HCT116 (cell line): ENCODE measurements at regions not wholly inside any gene's neighbourhood (a gene's known extent, or its start where the extent isn't known, plus 50 kb on each side); places are given as distances from the start of the nearest gene placed in this dataset.

Experiments used
- ATAC-seq: fragments of 200-7000 bp; cut with Tn5 transposase; 2 replicates; pipeline ENCODE4 v1.9.1; 2020; ENCODE audit warnings: mild to moderate bottlenecking, moderate library complexity
- BruUV-seq: library from RNA; stranded (reverse); fragments of 400-500 nt; replicated peaks from 2 replicates; lab custom pipeline; 2021; lab: Mats Ljungman, UMichigan
- CTCF ChIA-PET: fragments of 300-600 bp; sonication (Branson Sonifier 250); formaldehyde crosslinking; loops from one replicate; lab custom pipeline; 2021; ENCODE audit warnings: antibody characterized with exemption; lab: Charles Lee
- POLR2A ChIA-PET: fragments of 300-600, 350-600 bp; sonication (Branson Sonifier 250); formaldehyde crosslinking; loops from one replicate; lab custom pipeline; 2021; ENCODE audit warnings: antibody characterized with exemption; lab: Charles Lee
- RAD21 ChIA-PET, 2 experiments: fragments of 300-600 bp; sonication (Branson Sonifier 250); formaldehyde crosslinking; loops; one replicate each; lab custom pipeline; 2023; ENCODE audit warnings: low total read pairs in 2 of 2; ENCODE audit not compliant: uncharacterized antibody in 2 of 2, unreplicated experiment in 2 of 2, low non-redundant PET in 1 of 2; lab: Charles Lee
- DNase-seq: peaks from one replicate; pipeline ENCODE4 v3.0.0-alpha.2; 2010; ENCODE audit warnings: low read depth, low spot score
- H2AFZ ChIP-seq: fragments of 200-600 bp; shearing (Covaris generic), sonication (generic); 2 replicates; pipeline ENCODE4 v1.6.1; 2017; ENCODE audit warnings: low read depth, mixed run types, mixed read lengths, antibody characterized with exemption, low read length; ENCODE audit not compliant: poor library complexity, severe bottlenecking
- H3K27ac ChIP-seq: 2 replicates; pipeline ENCODE4 v1.5.1; 2012; ENCODE audit warnings: low read depth, low read length
- H3K27me3 ChIP-seq: fragments of 200-600 bp; sonication (generic); 2 replicates; pipeline ENCODE4 v1.6.1; 2016; ENCODE audit warnings: mixed run types, low read length, mixed read lengths; ENCODE audit not compliant: insufficient read depth
- H3K36me3 ChIP-seq, 2 experiments: fragments of 200-500 bp in 1 of 2; fragments of 200-600 bp in 1 of 2; sonication (Bioruptor generic) in 1 of 2; sonication (generic) in 1 of 2; 2 replicates each; pipeline versions ENCODE4 v1.5.1 to v1.6.1; 2014 to 2016; ENCODE audit warnings: low read length in 2 of 2, inconsistent platforms in 1 of 2, mixed read lengths in 1 of 2, mixed run types in 1 of 2; ENCODE audit not compliant: insufficient read depth in 2 of 2, control insufficient read depth in 1 of 2
- H3K4me1 ChIP-seq, 2 experiments: fragments of 200-600 bp in 1 of 2; sonication (generic) in 1 of 2; 2 replicates each; pipeline versions ENCODE4 v1.5.1 to v1.6.1; 2012 to 2017; ENCODE audit warnings: low read length in 2 of 2, inconsistent platforms in 1 of 2, mild to moderate bottlenecking in 1 of 2, mixed read lengths in 1 of 2, mixed run types in 1 of 2, moderate library complexity in 1 of 2; ENCODE audit not compliant: insufficient read depth in 2 of 2, control insufficient read depth in 1 of 2
- H3K4me2 ChIP-seq: fragments of 200-600 bp; sonication (generic); 2 replicates; pipeline ENCODE4 v1.6.1; 2017; ENCODE audit warnings: mixed run types, low read length, mixed read lengths
- H3K4me3 ChIP-seq, 2 experiments: fragments of 200-600 bp in 1 of 2; sonication (generic) in 1 of 2; replicated peaks in 1 of 2; 2 replicates each; pipeline ENCODE4 v1.5.1; 2011 to 2016; ENCODE audit warnings: low read length in 2 of 2, control low read depth in 1 of 2, low read depth in 1 of 2, mild to moderate bottlenecking in 1 of 2, mixed read lengths in 1 of 2, mixed run types in 1 of 2
- H3K79me2 ChIP-seq: fragments of 200-600 bp; sonication (generic); 2 replicates; pipeline ENCODE4 v1.6.1; 2017; ENCODE audit warnings: mild to moderate bottlenecking, mixed run types, low read length, moderate library complexity, mixed read lengths; ENCODE audit not compliant: insufficient read depth
- H3K9ac ChIP-seq: fragments of 200-600 bp; sonication (generic); 2 replicates; pipeline ENCODE4 v1.6.1; 2016; ENCODE audit warnings: low read length, mixed read lengths
- H3K9me2 ChIP-seq: fragments of 200-600 bp; sonication (generic), shearing (Covaris generic); 2 replicates; pipeline ENCODE4 v1.6.1; 2017; ENCODE audit warnings: mixed run types, mild to moderate bottlenecking, moderate library complexity; ENCODE audit not compliant: insufficient read depth
- H3K9me3 ChIP-seq, 2 experiments: fragments of 200-500 bp in 1 of 2; fragments of 200-600 bp in 1 of 2; sonication (Bioruptor generic) in 1 of 2; sonication (generic) in 1 of 2; 2 replicates each; pipeline ENCODE4 v1.6.1; 2014 to 2017; ENCODE audit warnings: low read length in 2 of 2, mixed read lengths in 2 of 2, inconsistent platforms in 1 of 2, low read depth in 1 of 2, mild to moderate bottlenecking in 1 of 2, mixed run types in 1 of 2, moderate library complexity in 1 of 2; ENCODE audit not compliant: control insufficient read depth in 1 of 2, insufficient read depth in 1 of 2
- H4K20me1 ChIP-seq: fragments of 200-600 bp; sonication (generic), shearing (Covaris generic); 2 replicates; pipeline ENCODE4 v1.6.1; 2017; ENCODE audit warnings: mixed run types, mild to moderate bottlenecking, moderate library complexity; ENCODE audit not compliant: insufficient read depth
- ATF3 ChIP-seq: IDR thresholded peaks from 2 replicates; pipeline ENCODE4 v1.6.1; 2012
- CBX3 ChIP-seq: IDR thresholded peaks from 2 replicates; pipeline ENCODE4 v1.6.1; 2012; ENCODE audit warnings: low read depth
- CEBPB ChIP-seq: IDR thresholded peaks from 2 replicates; pipeline ENCODE4 v1.6.1; 2012; ENCODE audit warnings: low read depth
- EGR1 ChIP-seq: IDR thresholded peaks from 2 replicates; pipeline ENCODE4 v1.6.1; 2012; ENCODE audit warnings: low read depth
- ELF1 ChIP-seq: IDR thresholded peaks from 2 replicates; pipeline ENCODE4 v1.6.1; 2012; ENCODE audit warnings: low read depth, borderline replicate concordance
- EZH2 ChIP-seq: fragments of 200-600 bp; sonication (generic); IDR thresholded peaks from 2 replicates; pipeline ENCODE4 v1.6.1; 2017; ENCODE audit warnings: antibody characterized with exemption, mixed run types
- EZH2phosphoT487 ChIP-seq: fragments of 200-600 bp; IDR thresholded peaks from 2 replicates; pipeline ENCODE4 v1.6.1; 2018; ENCODE audit warnings: antibody characterized with exemption, borderline replicate concordance
- FOSL1 ChIP-seq: IDR thresholded peaks from 2 replicates; pipeline ENCODE4 v1.6.1; 2012; ENCODE audit warnings: low read depth
- JUND ChIP-seq: IDR thresholded peaks from 2 replicates; pipeline ENCODE4 v1.6.1; 2012
- MAX ChIP-seq: IDR thresholded peaks from 2 replicates; pipeline ENCODE4 v1.6.1; 2012
- POLR2A ChIP-seq: IDR thresholded peaks from 2 replicates; pipeline ENCODE4 v1.7.0; 2011; ENCODE audit warnings: borderline replicate concordance; ENCODE audit not compliant: insufficient read depth, insufficient read length; ENCODE audit errors: extremely low read depth
- POLR2AphosphoS5 ChIP-seq: IDR thresholded peaks from 2 replicates; pipeline ENCODE4 v1.6.1; 2011; ENCODE audit warnings: mild to moderate bottlenecking, low read depth, low read length, moderate library complexity
- RAD21 ChIP-seq: IDR thresholded peaks from 2 replicates; pipeline ENCODE4 v1.6.1; 2012; ENCODE audit warnings: low read depth, mild to moderate bottlenecking
- REST ChIP-seq: IDR thresholded peaks from 2 replicates; pipeline ENCODE4 v1.6.1; 2012; ENCODE audit warnings: low read depth
- SIN3A ChIP-seq: IDR thresholded peaks from 2 replicates; pipeline ENCODE4 v1.6.1; 2012; ENCODE audit warnings: low read depth
- SP1 ChIP-seq: IDR thresholded peaks from 2 replicates; pipeline ENCODE4 v1.6.1; 2012; ENCODE audit warnings: low read depth
- SRF ChIP-seq: IDR thresholded peaks from 2 replicates; pipeline ENCODE4 v1.6.1; 2012; ENCODE audit warnings: low read depth
- TCF7L2 ChIP-seq: IDR thresholded peaks from 2 replicates; pipeline ENCODE4 v1.7.0; 2011; ENCODE audit warnings: borderline replicate concordance, inconsistent platforms; ENCODE audit not compliant: insufficient read depth, insufficient read length; ENCODE audit errors: extremely low read depth
- ZBTB33 ChIP-seq: IDR thresholded peaks from 2 replicates; pipeline ENCODE4 v1.6.1; 2011; ENCODE audit warnings: mild to moderate bottlenecking, low read length, moderate library complexity; ENCODE audit not compliant: insufficient replicate concordance; ENCODE audit errors: extremely low read depth
- ZFX ChIP-seq: fragments of 450-650 bp; IDR thresholded peaks from 2 replicates; pipeline ENCODE4 v1.6.1; 2017
- ZNF274 ChIP-seq: fragments of 200-500 bp; sonication (Bioruptor generic); IDR thresholded peaks from 2 replicates; pipeline ENCODE4 v1.6.1; 2014; ENCODE audit warnings: mild to moderate bottlenecking, low read depth, low read length, inconsistent platforms
- intact Hi-C: fragments of 100-400 bp; cut with micrococcal nuclease; formaldehyde crosslinking; loops from 2 replicates; pipeline ENCODE4 v1.10.0; 2022

- CTCF ChIA-PET, result interaction anchor here (0.7 to 2.0 kb wide), 15 partner anchors 10 to 913 kb away, joined by 3 to 9 read pairs (median 3); partner anchors contain the start of gene EFCAB11
- POLR2A ChIA-PET, result no interaction called here
- TF ChIP-seq REST, result no peak
- no peak for TF ChIP-seq ELF1
- TF ChIP-seq TCF7L2, result peak; percentile 99
- no peak for TF ChIP-seq ATF3
- no peak for TF ChIP-seq EZH2
- TF ChIP-seq POLR2AphosphoS5, result peak; percentile 46; the same call in 1 of the 2 replicates
- no peak for TF ChIP-seq SRF
- no peak; the same call in 1 of the 2 replicates for TF ChIP-seq SIN3A
- TF ChIP-seq EZH2phosphoT487, result no peak
- peak; percentile 85 for TF ChIP-seq FOSL1
- TF ChIP-seq POLR2A, result no peak
- TF ChIP-seq EGR1, result no peak
- TF ChIP-seq ZFX, result peak; percentile 17; the same call in 1 of the 2 replicates
- TF ChIP-seq ZNF274, result no peak
- no peak for TF ChIP-seq ZBTB33
- TF ChIP-seq JUND, result peak; percentile 81
- peak; percentile 95 for TF ChIP-seq RAD21
- TF ChIP-seq CBX3, result peak; percentile 44
- peak; percentile 92 for TF ChIP-seq CEBPB
- TF ChIP-seq MAX, result no peak
- TF ChIP-seq SP1, result peak; percentile 56
Observed at GRCh38 chr14:89040460-89041256, 216.2 kb downstream of the TTC8 start.

More at GRCh38 chr14:89040460-89041256, 216.2 kb downstream of the TTC8 start:
- RAD21 ChIA-PET, result no interaction called here
- Histone ChIP-seq H3K4me1 (peaks cover 13 to 30% of the 10 kb centered on the region in 2 experiments), H4K20me1 (no peaks in the 10 kb centered on the region), H3K27me3 (no peaks in the 10 kb centered on the region), H3K4me2 (peak overlapping the region; percentile 93), H3K4me3 (peak overlapping the region; percentile 37 to 56), H3K9me3 (no peaks in the 10 kb centered on the region), H3K36me3 (no peaks in the 10 kb centered on the region), H3K9me2 (no peaks in the 10 kb centered on the region), H2AFZ (peak overlapping the region; percentile 88), H3K27ac (peak overlapping the region; percentile 82), H3K79me2 (no peaks in the 10 kb centered on the region), H3K9ac (peak overlapping the region; percentile 52)
- intact Hi-C loops, result loop anchor here (1.0 to 5.0 kb wide), 6 partner anchors 96 to 874 kb away; no protein-coding TSS in a partner anchor
- DNase-seq, result peak; percentile 73
- BruUV-seq, result no TSS peak
- peak; percentile 89 for ATAC-seq
